ENCODE measurements at regions not wholly inside any gene's neighbourhood (a gene's known extent, or its start where the extent isn't known, plus 50 kb on each side); places are given as distances from the start of the nearest gene placed in this dataset.

DNA sequence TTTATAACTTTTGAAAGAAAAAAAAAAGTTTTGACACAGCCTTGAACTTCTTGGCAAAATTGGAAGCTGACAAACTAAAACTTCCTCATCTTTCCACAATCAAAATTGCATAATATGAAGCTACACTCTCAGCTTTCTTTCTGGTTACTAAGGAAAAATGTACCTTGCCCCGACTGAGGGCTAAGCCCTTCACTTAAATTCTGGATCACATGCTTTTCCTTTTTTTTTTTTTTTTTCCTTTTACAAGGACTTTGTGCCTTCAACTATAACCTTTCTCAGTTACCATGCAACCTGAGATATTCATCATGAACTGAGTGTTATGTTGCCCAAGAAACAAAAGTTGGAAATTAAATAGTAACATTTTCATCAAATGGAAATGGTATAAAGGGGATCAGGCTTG, 188.5 kb upstream of the CARD18 start:
- no peak for TF ChIP-seq CTCF (IDR thresholded peaks at IDR 0.05)
- TF ChIP-seq EZH2 (IDR thresholded peaks at IDR 0.05; ENCODE audit: borderline replicate concordance, insufficient read depth, low read depth, low read length, poor library complexity, severe bottlenecking) = no peak

Data from B cell (primary cell).